Gastroesophageal sphincter (tissue), 3 donors: ENCODE measurements at regions not wholly inside any gene's neighbourhood (a gene's known extent, or its start where the extent isn't known, plus 50 kb on each side); places are given as distances from the start of the nearest gene placed in this dataset.

Experiments
- EP300 ChIP-seq: sonication (generic); formaldehyde crosslinking; IDR thresholded peaks from one replicate; pipeline ENCODE4 v1.6.1; 2017; ENCODE audit warnings: antibody characterized with exemption, mild to moderate bottlenecking
- POLR2A ChIP-seq, 2 donors: fragments of 450-650 bp; IDR thresholded peaks; one replicate each; pipeline ENCODE4 v1.6.1; 2017; ENCODE audit warnings: antibody characterized with exemption in 2 of 2, mild to moderate bottlenecking in 2 of 2, moderate library complexity in 1 of 2
- POLR2AphosphoS5 ChIP-seq: sonication (generic); formaldehyde crosslinking; IDR thresholded peaks from one replicate; pipeline ENCODE4 v1.6.1; 2017; ENCODE audit warnings: antibody characterized with exemption
- TF ChIP-seq, protein P1 (sequence below), 4 experiments: fragments of 200-600 bp in 2 of 4; fragments of 450-650 bp in 2 of 4; sonication (generic) in 1 of 4; IDR thresholded peaks; one replicate each; pipeline ENCODE4 v1.5.1; 2017 to 2019; ENCODE audit warnings: antibody characterized with exemption in 4 of 4, mild to moderate bottlenecking in 2 of 4, moderate library complexity in 2 of 4

- no peak for TF ChIP-seq POLR2A (IDR thresholded peaks at IDR 0.05)
- TF ChIP-seq, protein P1, sequence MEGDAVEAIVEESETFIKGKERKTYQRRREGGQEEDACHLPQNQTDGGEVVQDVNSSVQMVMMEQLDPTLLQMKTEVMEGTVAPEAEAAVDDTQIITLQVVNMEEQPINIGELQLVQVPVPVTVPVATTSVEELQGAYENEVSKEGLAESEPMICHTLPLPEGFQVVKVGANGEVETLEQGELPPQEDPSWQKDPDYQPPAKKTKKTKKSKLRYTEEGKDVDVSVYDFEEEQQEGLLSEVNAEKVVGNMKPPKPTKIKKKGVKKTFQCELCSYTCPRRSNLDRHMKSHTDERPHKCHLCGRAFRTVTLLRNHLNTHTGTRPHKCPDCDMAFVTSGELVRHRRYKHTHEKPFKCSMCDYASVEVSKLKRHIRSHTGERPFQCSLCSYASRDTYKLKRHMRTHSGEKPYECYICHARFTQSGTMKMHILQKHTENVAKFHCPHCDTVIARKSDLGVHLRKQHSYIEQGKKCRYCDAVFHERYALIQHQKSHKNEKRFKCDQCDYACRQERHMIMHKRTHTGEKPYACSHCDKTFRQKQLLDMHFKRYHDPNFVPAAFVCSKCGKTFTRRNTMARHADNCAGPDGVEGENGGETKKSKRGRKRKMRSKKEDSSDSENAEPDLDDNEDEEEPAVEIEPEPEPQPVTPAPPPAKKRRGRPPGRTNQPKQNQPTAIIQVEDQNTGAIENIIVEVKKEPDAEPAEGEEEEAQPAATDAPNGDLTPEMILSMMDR (IDR thresholded peaks at IDR 0.05) = no peak
- no peak for TF ChIP-seq EP300
- TF ChIP-seq POLR2AphosphoS5 = no peak
Observed at GRCh38 chr18:60249388-60249787, 123.2 kb downstream of the MC4R start.
